ENCODE measurements at regions not wholly inside any gene's neighbourhood (a gene's known extent, or its start where the extent isn't known, plus 50 kb on each side); places are given as distances from the start of the nearest gene placed in this dataset.

DNA sequence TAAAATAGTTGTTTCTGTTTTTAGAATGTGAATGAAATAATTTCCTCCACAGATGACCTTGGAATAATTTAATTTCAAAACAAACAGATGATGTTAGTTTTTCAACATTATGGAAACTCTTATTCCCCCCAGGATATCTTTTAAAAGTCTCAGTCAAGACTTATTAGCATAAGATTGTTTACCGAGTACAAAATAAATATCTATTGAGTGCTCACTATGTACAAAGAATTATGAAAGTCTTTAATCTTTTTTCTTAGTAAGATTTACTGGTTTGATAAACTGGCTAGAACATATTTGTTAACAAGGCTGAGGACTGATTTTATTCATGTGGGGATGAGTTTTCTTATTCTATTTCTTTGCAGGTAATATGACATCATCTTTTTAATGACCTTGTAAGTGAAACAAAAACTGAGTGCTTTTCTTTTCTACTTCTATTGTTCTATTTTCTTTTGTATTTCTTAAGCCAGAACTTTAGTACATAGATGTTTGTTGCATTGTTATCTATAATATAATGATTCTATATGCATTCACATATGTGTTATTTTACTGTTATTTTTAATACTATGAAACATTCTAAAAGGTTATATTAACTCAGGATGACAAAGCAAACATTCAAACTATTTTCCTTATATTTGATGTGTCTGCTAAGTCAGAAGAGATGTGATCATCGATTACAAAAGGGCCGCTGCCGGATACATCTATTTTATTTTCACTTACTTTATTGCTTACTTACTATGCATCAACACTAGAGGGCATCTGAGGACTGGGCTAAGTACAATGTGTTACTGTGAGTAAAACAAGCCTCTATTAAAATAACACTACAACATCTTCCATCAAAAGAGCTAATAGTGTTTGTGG, 111.0 kb upstream of the ARHGAP42 start:
- TF ChIP-seq, protein P1, sequence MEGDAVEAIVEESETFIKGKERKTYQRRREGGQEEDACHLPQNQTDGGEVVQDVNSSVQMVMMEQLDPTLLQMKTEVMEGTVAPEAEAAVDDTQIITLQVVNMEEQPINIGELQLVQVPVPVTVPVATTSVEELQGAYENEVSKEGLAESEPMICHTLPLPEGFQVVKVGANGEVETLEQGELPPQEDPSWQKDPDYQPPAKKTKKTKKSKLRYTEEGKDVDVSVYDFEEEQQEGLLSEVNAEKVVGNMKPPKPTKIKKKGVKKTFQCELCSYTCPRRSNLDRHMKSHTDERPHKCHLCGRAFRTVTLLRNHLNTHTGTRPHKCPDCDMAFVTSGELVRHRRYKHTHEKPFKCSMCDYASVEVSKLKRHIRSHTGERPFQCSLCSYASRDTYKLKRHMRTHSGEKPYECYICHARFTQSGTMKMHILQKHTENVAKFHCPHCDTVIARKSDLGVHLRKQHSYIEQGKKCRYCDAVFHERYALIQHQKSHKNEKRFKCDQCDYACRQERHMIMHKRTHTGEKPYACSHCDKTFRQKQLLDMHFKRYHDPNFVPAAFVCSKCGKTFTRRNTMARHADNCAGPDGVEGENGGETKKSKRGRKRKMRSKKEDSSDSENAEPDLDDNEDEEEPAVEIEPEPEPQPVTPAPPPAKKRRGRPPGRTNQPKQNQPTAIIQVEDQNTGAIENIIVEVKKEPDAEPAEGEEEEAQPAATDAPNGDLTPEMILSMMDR (IDR thresholded peaks at IDR 0.05) = peak; percentile 85

DNA sequence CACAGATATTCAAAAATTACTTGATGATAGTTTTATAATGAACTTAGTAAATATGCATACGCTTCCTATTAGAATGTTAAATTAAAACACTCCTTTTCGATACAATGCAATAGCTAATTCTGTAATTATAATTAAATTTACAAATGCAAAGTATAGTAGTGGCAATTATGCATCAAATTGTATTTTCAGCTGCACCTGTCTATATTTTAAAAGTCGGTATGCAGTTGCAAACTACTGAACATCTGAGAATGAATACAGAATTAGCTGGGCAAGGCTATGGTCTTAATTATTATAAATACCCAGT, 110.4 kb upstream of the ARHGAP42 start:
- TF ChIP-seq, protein P1 (IDR thresholded peaks at IDR 0.05) = peak; percentile 13

DNA sequence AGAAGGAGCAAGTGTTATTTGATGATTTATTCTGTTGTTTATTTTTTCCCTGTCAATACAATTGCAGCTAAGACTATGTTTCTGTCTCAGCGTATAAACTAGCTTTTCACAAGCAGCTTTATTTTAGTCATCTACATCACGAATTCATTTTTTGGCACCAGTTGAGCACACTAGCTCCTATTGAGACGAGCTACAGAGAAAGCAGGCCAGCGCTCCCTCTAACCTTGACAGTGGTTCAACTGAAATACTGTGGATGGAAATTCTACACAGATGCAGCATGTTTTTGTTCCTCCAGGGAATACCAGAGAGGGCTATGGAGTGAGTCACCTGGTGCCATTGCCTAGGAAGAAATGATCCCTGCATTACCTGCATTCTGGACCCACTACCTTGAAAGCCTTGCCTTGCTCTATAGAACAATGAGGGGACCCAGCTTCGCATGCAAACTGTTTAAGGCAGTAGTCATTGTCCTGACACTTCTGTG, 108.2 kb upstream of the ARHGAP42 start:
- TF ChIP-seq, protein P1 (IDR thresholded peaks at IDR 0.05) = no peak

DNA sequence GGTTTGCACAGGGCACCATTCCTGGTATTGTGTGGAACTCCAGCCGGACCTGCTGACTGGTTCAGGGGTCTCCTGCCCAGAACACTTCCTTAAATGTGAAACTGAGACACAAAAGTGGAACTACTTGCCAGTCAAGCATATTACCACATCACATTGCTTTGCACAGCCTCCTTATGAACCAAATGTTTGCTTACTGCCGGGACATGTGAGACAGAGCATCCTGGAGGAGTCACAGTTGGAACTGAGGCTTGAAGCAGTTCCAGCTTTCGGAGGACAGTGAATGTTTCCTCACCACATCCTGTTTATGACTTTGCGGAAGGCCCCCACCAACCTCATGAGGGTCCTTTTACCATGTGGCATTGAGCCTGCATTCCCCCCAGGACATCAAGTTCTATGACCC, 105.8 kb upstream of the ARHGAP42 start:
- TF ChIP-seq, protein P1 (IDR thresholded peaks at IDR 0.05) = no peak

DNA sequence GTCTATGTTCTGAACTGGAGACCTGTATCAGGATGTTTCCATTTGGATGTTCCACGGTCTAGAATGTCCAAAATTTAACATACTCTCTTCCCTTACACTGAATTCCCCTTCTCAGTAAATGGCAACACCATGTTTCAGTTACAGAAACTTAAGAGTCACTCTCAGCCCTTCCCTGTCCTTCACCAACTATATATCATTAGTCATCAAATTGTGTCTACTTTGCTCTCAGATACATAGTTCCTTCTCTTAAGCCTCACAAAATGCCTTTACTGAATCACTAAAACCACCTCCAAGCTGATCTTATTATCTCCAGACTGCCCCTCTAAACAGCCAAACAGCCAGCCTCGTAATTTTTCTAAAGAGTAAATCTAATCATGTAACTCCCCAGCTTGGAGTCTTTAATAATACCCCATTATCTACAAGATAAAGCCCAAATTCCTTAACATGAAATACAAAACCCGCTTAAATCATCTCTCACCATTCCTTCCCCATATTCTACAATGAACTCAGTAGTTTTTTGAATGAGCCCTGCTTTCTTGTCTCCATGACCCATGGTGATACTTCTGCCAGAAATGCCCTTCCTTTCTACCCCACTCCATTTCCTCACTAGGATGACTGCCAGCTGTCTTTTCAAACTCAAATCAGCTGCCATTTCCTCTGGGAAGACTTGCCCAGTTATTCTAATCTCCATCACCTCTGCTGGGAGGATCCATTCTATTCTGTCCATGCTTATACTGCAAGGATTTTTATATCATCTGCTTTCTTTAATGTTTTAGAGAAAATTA, 102.7 kb upstream of the ARHGAP42 start:
- TF ChIP-seq, protein P1 (IDR thresholded peaks at IDR 0.05) = no peak

DNA sequence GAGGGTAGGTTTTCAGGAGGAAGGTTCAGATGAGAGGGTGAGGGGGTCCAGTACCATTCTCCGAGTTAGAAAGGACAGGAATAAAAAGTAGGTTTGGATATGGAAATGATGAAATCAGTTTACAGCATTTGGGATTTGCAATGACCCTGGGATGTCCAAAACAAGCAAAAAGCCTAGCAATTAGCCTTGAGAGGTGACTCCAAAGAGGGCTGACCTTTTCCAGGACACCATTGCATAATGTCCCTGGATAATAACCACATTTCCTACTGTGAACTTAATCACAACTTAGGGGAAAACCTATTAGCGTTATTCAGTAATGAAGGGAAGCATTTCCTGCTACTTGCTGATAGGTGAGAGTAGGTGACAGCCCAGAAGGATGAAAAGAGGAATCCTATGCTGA, 101.4 kb upstream of the ARHGAP42 start:
- TF ChIP-seq, protein P1 (IDR thresholded peaks at IDR 0.05) = no peak

DNA sequence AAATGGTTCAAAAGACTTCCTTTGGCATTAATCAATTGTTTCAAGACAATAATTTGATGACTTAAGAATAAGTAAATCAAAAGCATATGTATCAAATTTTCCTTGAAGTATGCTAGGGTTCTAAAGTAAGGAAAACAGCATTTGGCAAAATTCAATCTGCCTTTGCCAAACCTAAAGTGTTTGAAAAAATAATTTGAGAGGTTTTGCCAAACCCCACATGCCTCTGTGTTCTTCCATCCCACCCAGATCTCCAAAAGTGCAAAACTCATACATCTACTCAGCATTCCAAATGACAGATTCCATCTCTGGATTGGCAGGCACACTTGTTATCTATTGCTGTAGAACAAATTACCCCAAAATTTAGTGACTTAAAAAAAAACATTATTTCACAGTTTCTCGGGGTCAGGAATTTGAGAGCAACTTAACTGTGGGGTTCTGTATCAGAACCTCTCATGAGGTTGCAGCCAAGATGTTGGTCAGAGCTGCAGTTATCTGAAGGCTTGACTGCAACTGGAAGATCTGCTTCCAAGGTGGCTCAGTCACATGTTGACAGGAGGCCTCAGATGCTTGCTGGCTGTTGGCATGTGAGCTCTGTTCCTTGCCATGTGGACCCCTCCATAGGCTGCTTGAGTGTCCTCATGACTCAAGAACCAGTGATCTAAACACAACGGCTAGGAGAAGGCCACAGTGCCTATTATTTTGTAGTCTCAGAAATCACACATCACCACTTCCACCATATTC, 100.6 kb upstream of the ARHGAP42 start:
- TF ChIP-seq, protein P1 (IDR thresholded peaks at IDR 0.05) = no peak

Measured in LNCAP (cell line).